DMS53 treated with DMSO at 0.1 percent for 48 hours (cell line): ENCODE measurements at regions not wholly inside any gene's neighbourhood (a gene's known extent, or its start where the extent isn't known, plus 50 kb on each side); places are given as distances from the start of the nearest gene placed in this dataset.
A peak's percentile ranks its signal among the peaks of the same experiment; 100 is the strongest.

Experiments
- DNase-seq: peaks from one replicate; lab custom pipeline; 2025; ENCODE audit not compliant: unreplicated experiment; lab: John Stamatoyannopoulos, UW

GRCh38 chr1:194990483-194990882 lies 1617.8 kb downstream of the KCNT2 start:
- no peak for DNase-seq

GRCh38 chr1:194975913-194976312 lies 1632.3 kb downstream of the KCNT2 start:
- peak; percentile 75 for DNase-seq

GRCh38 chr1:194968916-194969315 lies 1639.3 kb downstream of the KCNT2 start:
- no peak for DNase-seq

- no peak for DNase-seq
These were observed 1648.4 kb downstream of the KCNT2 start for GRCh38 chr1:194959795-194960194.

- no peak for DNase-seq
These were observed 1656.1 kb downstream of the KCNT2 start for GRCh38 chr1:194952171-194952570.

- DNase-seq: no peak
These were observed 1657.7 kb downstream of the KCNT2 start for GRCh38 chr1:194950584-194950983.

GRCh38 chr1:194940336-194941030 lies 1667.8 kb downstream of the KCNT2 start:
- DNase-seq: no peak

- no peak for DNase-seq
These were observed 1672.4 kb downstream of the KCNT2 start for GRCh38 chr1:194935864-194936263.

GRCh38 chr1:194931166-194931565 lies 1677.1 kb downstream of the KCNT2 start:
- no peak for DNase-seq

GRCh38 chr1:194930132-194930531 lies 1678.1 kb downstream of the KCNT2 start:
- DNase-seq: no peak

GRCh38 chr1:194929357-194929756 lies 1678.9 kb downstream of the KCNT2 start:
- no peak for DNase-seq

- DNase-seq: no peak
These were observed 1689.1 kb downstream of the KCNT2 start for GRCh38 chr1:194919146-194919545.

GRCh38 chr1:194917769-194918168 lies 1690.5 kb downstream of the KCNT2 start:
- no peak for DNase-seq

GRCh38 chr1:194908643-194909042 lies 1699.6 kb downstream of the KCNT2 start:
- no peak for DNase-seq

GRCh38 chr1:194903524-194903923 lies 1704.7 kb downstream of the KCNT2 start:
- no peak for DNase-seq

GRCh38 chr1:194889310-194889709 lies 1702.9 kb upstream of the B3GALT2 start:
- no peak for DNase-seq

- DNase-seq: no peak
These were observed 1684.4 kb upstream of the B3GALT2 start for GRCh38 chr1:194870860-194871259.

- DNase-seq: no peak
These were observed 1679.7 kb upstream of the B3GALT2 start for GRCh38 chr1:194866153-194866552.

GRCh38 chr1:194865383-194865782 lies 1679.0 kb upstream of the B3GALT2 start:
- peak; percentile 48 for DNase-seq

- no peak for DNase-seq
These were observed 1675.7 kb upstream of the B3GALT2 start for GRCh38 chr1:194862129-194862528.

GRCh38 chr1:194860248-194861201 lies 1674.1 kb upstream of the B3GALT2 start:
- no peak for DNase-seq
